ENCODE measurements at regions not wholly inside any gene's neighbourhood (a gene's known extent, or its start where the extent isn't known, plus 50 kb on each side); places are given as distances from the start of the nearest gene placed in this dataset.

GRCh38 chr3:87127281-87127680 lies 99.8 kb upstream of the CHMP2B start:
- DNase-seq (ENCODE audit: low read depth in 1 of 2, low spot score in 2 of 2) (no peak), FAIRE-seq (no peak)
- Histone ChIP-seq H3K9ac (replicated peaks in 1 of 4; ENCODE audit: extremely low read depth in 1 of 4, low read depth in 3 of 4, low read length in 3 of 4) (no peak overlapping the region), H3K4me2 (ENCODE audit: insufficient read depth in 1 of 2, low read depth in 2 of 2, low read length in 2 of 2) (no peak overlapping the region), H4K91ac (replicated peaks; ENCODE audit: insufficient read length, low read length) (no peak overlapping the region), H3K79me2 (ENCODE audit: control insufficient read depth in 1 of 2, insufficient read depth in 2 of 2, low read length in 2 of 2) (no peaks in the 10 kb centered on the region), H3K4ac (replicated peaks; ENCODE audit: insufficient read length, low read depth, low read length) (no peak overlapping the region), H2AK5ac (ENCODE audit: low read depth, low read length) (no peak overlapping the region), H3K18ac (ENCODE audit: extremely low read depth, low read length) (no peak overlapping the region), H3K14ac (ENCODE audit: insufficient read length) (no peak overlapping the region), H4K8ac (ENCODE audit: extremely low read depth, insufficient read depth, low read length) (no peak overlapping the region), H3K9me3 (ENCODE audit: insufficient read depth in 2 of 2, low read depth in 1 of 2, low read length in 1 of 2) (no peaks in the 10 kb centered on the region), H3K4me1 (replicated peaks in 1 of 4; ENCODE audit: control insufficient read depth in 3 of 4, insufficient read depth in 4 of 4, low read length in 3 of 4) (no peaks in the 10 kb centered on the region), H2BK120ac (replicated peaks; ENCODE audit: low read depth, low read length) (no peak overlapping the region), H3K79me1 (ENCODE audit: low read depth, low read length) (no peaks in the 10 kb centered on the region), H3K23ac (ENCODE audit: insufficient read length) (no peak overlapping the region), H4K20me1 (replicated peaks in 1 of 2; ENCODE audit: control insufficient read depth in 1 of 2, insufficient read depth in 2 of 2, low read length in 2 of 2) (no peaks in the 10 kb centered on the region), H2BK20ac (ENCODE audit: low read length) (no peak overlapping the region), H2AFZ (ENCODE audit: low read length) (0 out of 2 replicates have a peak overlapping the region, but pooled peaks have one; percentile 51), H4K5ac (ENCODE audit: insufficient read length, low read depth, low read length) (no peak overlapping the region), H3K27me3 (replicated peaks in 1 of 4; ENCODE audit: control insufficient read depth in 3 of 4, extremely low read depth in 1 of 4, insufficient read depth in 3 of 4, low read length in 3 of 4) (no peaks in the 10 kb centered on the region), H3K36me3 (ENCODE audit: control insufficient read depth in 2 of 4, insufficient read depth in 4 of 4, low read length in 3 of 4) (no peaks in the 10 kb centered on the region), H2BK5ac (ENCODE audit: low read depth, low read length) (no peak overlapping the region), H3K56ac (replicated peaks; ENCODE audit: insufficient read length, low read depth, low read length) (no peak overlapping the region), H3K23me2 (ENCODE audit: low read depth, low read length) (no peaks in the 10 kb centered on the region), H3K4me3 (ENCODE audit: extremely low read depth in 1 of 4, insufficient read depth in 2 of 4, low read depth in 3 of 4, low read length in 4 of 4) (no peak overlapping the region), H3K27ac (ENCODE audit: low read depth, low read length) (no peak overlapping the region), H2BK15ac (ENCODE audit: low read length) (no peak overlapping the region), H2BK12ac (ENCODE audit: low read depth, low read length) (no peak overlapping the region)
- WGBS, 2 experiments (ENCODE audit: extremely low coverage in 1 of 2, insufficient coverage in 1 of 2, insufficient read length in 1 of 2, insufficient replicate concordance in 2 of 2, low coverage in 1 of 2, low lambda C conversion rate in 2 of 2, missing lambda C conversion rate in 1 of 2), result 94% methylated on average over 6 of the region's 6 CpGs; no CpG with 5 or more reads in 1 of the 2 experiments
- ChIA-PET CTCF (ENCODE audit: partially characterized antibody) (no interaction called here), POLR2A (ENCODE audit: partially characterized antibody) (no interaction called here)
- TF ChIP-seq KDM1A (IDR thresholded peaks at IDR 0.05; ENCODE audit: borderline replicate concordance, low read length) (no peak), GTF2F1 (IDR thresholded peaks at IDR 0.05; ENCODE audit: borderline replicate concordance, low read depth, low read length) (no peak), RAD21 (IDR thresholded peaks at IDR 0.05 in 1 of 2, conservative IDR thresholded peaks at IDR 0.05 in 1 of 2; ENCODE audit: low read depth in 2 of 2, low read length in 2 of 2) (no peak), TBP (IDR thresholded peaks at IDR 0.05; ENCODE audit: low read depth, low read length) (no peak), BCL11A (IDR thresholded peaks at IDR 0.05; ENCODE audit: low read depth in 2 of 2, low read length in 2 of 2) (no peak), SP1 (IDR thresholded peaks at IDR 0.05; ENCODE audit: low read depth, low read length) (no peak), SIN3A (conservative IDR thresholded peaks at IDR 0.05 in 1 of 2, IDR thresholded peaks at IDR 0.05 in 1 of 2; ENCODE audit: low read depth in 1 of 2, low read length in 2 of 2) (no peak), NANOG (IDR thresholded peaks at IDR 0.05; ENCODE audit: insufficient read depth, low read depth, low read length, poor library complexity, severe bottlenecking) (no peak), PHF8 (conservative IDR thresholded peaks at IDR 0.05; ENCODE audit: low read depth, low read length) (no peak), RBBP5 (IDR thresholded peaks at IDR 0.05; ENCODE audit: borderline replicate concordance, low read depth, low read length) (no peak), USF2 (IDR thresholded peaks at IDR 0.05; ENCODE audit: low read length) (no peak), TAF7 (optimal IDR thresholded peaks at IDR 0.05; ENCODE audit: borderline replicate concordance, low read depth, low read length) (no peak), TEAD4 (IDR thresholded peaks at IDR 0.05; ENCODE audit: low read depth, low read length) (no peak), SP4 (IDR thresholded peaks at IDR 0.05; ENCODE audit: low read length) (no peak)

Measured in H1 (cell line).